ENCODE measurements at regions not wholly inside any gene's neighbourhood (a gene's known extent, or its start where the extent isn't known, plus 50 kb on each side); places are given as distances from the start of the nearest gene placed in this dataset.

DNA sequence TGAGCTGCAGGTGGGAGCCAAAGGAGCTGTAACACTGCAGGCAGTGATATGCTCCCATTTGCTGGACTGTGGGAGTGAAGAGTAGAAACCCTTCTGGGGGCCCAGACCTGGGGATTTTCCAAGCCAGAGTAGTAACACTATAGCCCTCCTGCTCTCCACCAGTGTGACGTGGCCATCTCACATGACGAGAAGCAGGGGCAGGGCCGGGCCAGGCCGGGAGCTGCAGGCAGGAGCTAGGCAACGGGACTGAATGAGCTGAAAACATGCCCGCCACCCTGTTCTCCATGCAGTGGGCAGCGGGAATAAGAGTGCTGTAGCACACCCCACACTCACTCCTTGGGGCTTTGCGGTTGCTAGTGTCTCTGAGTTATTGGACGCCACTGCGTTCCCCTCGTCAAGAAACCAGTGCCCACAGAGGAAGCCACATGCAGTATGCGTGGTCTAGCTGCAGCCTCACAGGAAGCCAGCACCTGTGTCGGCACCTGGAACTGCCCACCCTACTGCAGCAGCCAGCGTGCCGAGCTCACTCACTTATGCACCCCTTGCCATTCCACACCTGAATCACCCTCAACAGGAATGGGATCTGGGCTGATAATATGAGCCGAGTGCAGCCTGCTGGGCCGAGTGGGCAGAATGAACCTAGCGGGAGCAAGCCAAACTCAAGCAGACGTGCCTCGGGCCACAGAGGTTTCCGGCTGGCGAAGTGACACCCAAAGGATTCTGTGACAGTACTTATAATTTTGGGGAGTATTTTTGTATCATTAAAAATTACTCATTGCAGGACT is 1389.6 kb downstream of the KCNT2 start:
- TF ChIP-seq ETV6 (conservative IDR thresholded peaks at IDR 0.05 in 1 of 2, IDR thresholded peaks at IDR 0.05 in 1 of 2; ENCODE audit: borderline replicate concordance in 1 of 2, low read depth in 1 of 2) (no peak), SMAD5 (IDR thresholded peaks at IDR 0.05; ENCODE audit: low read depth) (no peak), PML (IDR thresholded peaks at IDR 0.05; ENCODE audit: low read length) (no peak), YBX1 (IDR thresholded peaks at IDR 0.05) (no peak), STAT1 (conservative IDR thresholded peaks at IDR 0.05) (no peak), HDGF (IDR thresholded peaks at IDR 0.05) (no peak), EED (IDR thresholded peaks at IDR 0.05; ENCODE audit: low read depth) (no peak), CEBPB (IDR thresholded peaks at IDR 0.05; ENCODE audit: borderline replicate concordance in 1 of 2, low read depth in 2 of 2, low read length in 2 of 2) (no peak), GATAD2B (conservative IDR thresholded peaks at IDR 0.05; ENCODE audit: low read depth) (no peak), ZNF622 (IDR thresholded peaks at IDR 0.05) (no peak), NR2C1 (IDR thresholded peaks at IDR 0.05) (no peak)
- RAD21 ChIA-PET (ENCODE audit: unreplicated experiment) = no interaction called here
- in situ Hi-C loops (cut with MboI) = no loop called here

More for the DNA sequence above, 1389.6 kb downstream of the KCNT2 start:
- DNase-seq (ENCODE audit: low read depth, low spot score) = no peak
- intact Hi-C loops (cut with micrococcal nuclease; ENCODE audit: unreplicated experiment) = no loop called here
- ATAC-seq = no peak
- H3K9ac ChIP-seq (ENCODE audit: control insufficient read depth, insufficient read depth, low read length) = no peak overlapping the region
- 62% methylated on average over 22 of the region's 22 CpGs for WGBS (ENCODE audit: insufficient coverage, insufficient replicate concordance, low lambda C conversion rate, missing lambda C conversion rate)
- ChIA-PET POLR2A (no interaction called here), CTCF (interaction anchor here (0.6 kb wide), 1 partner anchor 52 kb away, joined by 3 read pairs; no protein-coding TSS in a partner anchor), SMC1A (ENCODE audit: uncharacterized antibody, unreplicated experiment) (interaction anchor here (1.3 kb wide), 1 partner anchor 37 kb away, joined by 3 read pairs; no protein-coding TSS in a partner anchor)
- H3K9me3 ChIP-seq (replicated peaks; ENCODE audit: control insufficient read depth, insufficient read depth, low read length) = no peaks in the 10 kb centered on the region; the same call in 2 of the 3 replicates
- H3K4me1 ChIP-seq (ENCODE audit: control insufficient read depth, insufficient read depth, low read length) = no peaks in the 10 kb centered on the region
- FAIRE-seq = no peak
- H3K27ac ChIP-seq (ENCODE audit: control insufficient read depth, insufficient read depth) = no peak overlapping the region
- BruUV-seq (replicated peaks) = no TSS peak
- H2AFZ ChIP-seq (ENCODE audit: control insufficient read depth, low read depth, low read length) = no peak overlapping the region
- H4K20me1 ChIP-seq (ENCODE audit: control insufficient read depth, insufficient read depth) = no peaks in the 10 kb centered on the region
- no peaks in the 10 kb centered on the region for H3K79me2 ChIP-seq (ENCODE audit: control insufficient read depth, insufficient read depth, low read length)
- no peak overlapping the region for H3K4me3 ChIP-seq
- no peaks in the 10 kb centered on the region for H3K36me3 ChIP-seq (ENCODE audit: control insufficient read depth in 2 of 2, insufficient read depth in 2 of 2, low read length in 1 of 2)
- H3K4me2 ChIP-seq (ENCODE audit: control insufficient read depth, insufficient read depth) = no peak overlapping the region
- H3K27me3 ChIP-seq (replicated peaks in 1 of 2; ENCODE audit: control insufficient read depth in 2 of 2, insufficient read depth in 2 of 2, low read length in 1 of 2) = no peaks in the 10 kb centered on the region
